Smooth muscle cell (in vitro differentiated cells): ENCODE measurements at regions not wholly inside any gene's neighbourhood (a gene's known extent, or its start where the extent isn't known, plus 50 kb on each side); places are given as distances from the start of the nearest gene placed in this dataset.
A peak's percentile ranks its signal among the peaks of the same experiment; 100 is the strongest.

Experiments
- DNase-seq: peaks from one replicate; lab custom pipeline; 2025; ENCODE audit not compliant: unreplicated experiment; lab: John Stamatoyannopoulos, UW
- H2AFZ ChIP-seq: fragments of 200-600 bp; sonication (generic); 2 replicates; pipeline ENCODE4 v1.6.0; 2016; ENCODE audit warnings: antibody characterized with exemption, low read depth, mild to moderate bottlenecking
- H3F3A ChIP-seq: fragments of 200-600 bp; sonication (generic); 2 replicates; pipeline ENCODE4 v1.6.0; 2017; ENCODE audit warnings: antibody characterized with exemption, low read depth
- H3K27ac ChIP-seq: fragments of 200-600 bp; sonication (generic); 2 replicates; pipeline ENCODE4 v1.5.1; 2016; ENCODE audit warnings: low read depth, mild to moderate bottlenecking
- H3K27me3 ChIP-seq: fragments of 200-600 bp; sonication (generic); 2 replicates; pipeline ENCODE4 v1.6.1; 2016; ENCODE audit warnings: low read depth, mild to moderate bottlenecking
- H3K36me3 ChIP-seq: fragments of 200-600 bp; sonication (generic); 2 replicates; pipeline ENCODE4 v1.5.1; 2016; ENCODE audit warnings: low read depth
- H3K4me1 ChIP-seq: fragments of 200-600 bp; sonication (generic); 2 replicates; pipeline ENCODE4 v1.5.1; 2016; ENCODE audit warnings: low read depth
- H3K4me2 ChIP-seq: fragments of 200-600 bp; sonication (generic); 2 replicates; pipeline ENCODE4 v1.6.0; 2016; ENCODE audit warnings: mild to moderate bottlenecking
- H3K4me3 ChIP-seq: fragments of 200-600 bp; sonication (generic); 2 replicates; pipeline ENCODE4 v1.5.1; 2016; ENCODE audit warnings: mild to moderate bottlenecking
- H3K79me2 ChIP-seq: fragments of 200-600 bp; sonication (generic); 2 replicates; pipeline ENCODE4 v1.6.0; 2016; ENCODE audit warnings: low read depth, mild to moderate bottlenecking
- H3K9ac ChIP-seq: fragments of 200-600 bp; sonication (generic); 2 replicates; pipeline ENCODE4 v1.6.0; 2016; ENCODE audit warnings: low read depth
- H3K9me3 ChIP-seq: fragments of 200-600 bp; sonication (generic); replicated peaks from 2 replicates; pipeline ENCODE4 v1.5.1; 2016; ENCODE audit warnings: low read depth
- H4K20me1 ChIP-seq: fragments of 200-600 bp; sonication (generic); 2 replicates; pipeline ENCODE4 v1.6.0; 2016; ENCODE audit warnings: low read depth
- CTCF ChIP-seq: fragments of 200-600 bp; sonication (generic); IDR thresholded peaks from 2 replicates; pipeline ENCODE4 v1.5.1; 2017; ENCODE audit warnings: borderline replicate concordance, mild to moderate bottlenecking, antibody characterized with exemption; ENCODE audit not compliant: insufficient read depth, poor library complexity, severe bottlenecking
- WGBS: methylation state at CpG from one replicate; pipeline ENCODE4 v1.1.7; 2016; ENCODE audit warnings: low lambda C conversion rate; 5-methylcytosine and 5-hydroxymethylcytosine counted together

GRCh38 chr15:97598353-97598798, 362.1 kb upstream of the ARRDC4 start:
- Histone ChIP-seq H3K4me1 (peaks cover 9% of the 10 kb centered on the region), H3K4me2 (peak overlapping the region; percentile 62), H3K27me3 (no peaks in the 10 kb centered on the region), H3K36me3 (no peaks in the 10 kb centered on the region), H4K20me1 (no peaks in the 10 kb centered on the region), H3K4me3 (no peak overlapping the region), H2AFZ (peak overlapping the region; percentile 12), H3K79me2 (no peaks in the 10 kb centered on the region), H3K27ac (no peak overlapping the region), H3K9ac (no peak overlapping the region), H3F3A (no peaks in the 10 kb centered on the region), H3K9me3 (no peaks in the 10 kb centered on the region)
- TF ChIP-seq CTCF: no peak
- no peak for DNase-seq
- WGBS: 27% methylated on average over 6 of the region's 6 CpGs

DNA sequence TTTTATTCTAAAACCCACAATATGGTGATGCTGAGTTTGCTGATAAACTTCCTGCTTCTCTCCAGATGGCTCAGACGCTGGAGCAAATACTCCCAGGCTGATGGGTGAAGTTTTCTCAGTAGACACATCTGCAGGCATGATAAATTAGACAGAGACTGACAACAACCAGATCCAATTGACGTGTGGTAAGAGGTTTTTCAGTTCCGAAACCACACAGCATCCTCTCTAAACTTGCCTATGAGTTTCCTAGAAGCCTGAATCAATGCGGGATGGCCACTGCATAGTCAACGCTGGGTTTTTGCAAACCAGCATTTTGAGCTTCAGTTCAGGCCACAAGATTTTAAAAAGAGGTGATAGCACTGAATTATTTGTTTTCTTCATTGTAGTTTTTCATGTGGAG, 360.3 kb upstream of the ARRDC4 start:
- Histone ChIP-seq H3K9me3 (no peaks in the 10 kb centered on the region), H3F3A (no peaks in the 10 kb centered on the region), H3K4me3 (no peak overlapping the region), H4K20me1 (no peaks in the 10 kb centered on the region), H3K27ac (no peak overlapping the region), H3K9ac (no peak overlapping the region), H2AFZ (no peak overlapping the region), H3K4me1 (peaks cover 9% of the 10 kb centered on the region), H3K36me3 (no peaks in the 10 kb centered on the region), H3K27me3 (no peaks in the 10 kb centered on the region), H3K79me2 (no peaks in the 10 kb centered on the region), H3K4me2 (no peak overlapping the region)
- WGBS: 43% methylated on average over 5 of the region's 5 CpGs
- no peak for DNase-seq
- TF ChIP-seq CTCF: no peak

GRCh38 chr15:97604677-97605076, 355.8 kb upstream of the ARRDC4 start:
- Histone ChIP-seq H3K9ac (no peak overlapping the region), H3K4me1 (no peaks in the 10 kb centered on the region), H2AFZ (no peak overlapping the region), H3K4me2 (no peak overlapping the region), H3K27ac (no peak overlapping the region), H3K4me3 (no peak overlapping the region), H3K36me3 (no peaks in the 10 kb centered on the region), H4K20me1 (no peaks in the 10 kb centered on the region), H3K79me2 (no peaks in the 10 kb centered on the region), H3F3A (no peaks in the 10 kb centered on the region), H3K27me3 (no peaks in the 10 kb centered on the region), H3K9me3 (no peaks in the 10 kb centered on the region)
- WGBS: 47% methylated on average over 2 of the region's 2 CpGs
- no peak for TF ChIP-seq CTCF
- DNase-seq: no peak

GRCh38 chr15:97615114-97615513, 345.4 kb upstream of the ARRDC4 start:
- TF ChIP-seq CTCF: no peak
- Histone ChIP-seq H3K79me2 (no peaks in the 10 kb centered on the region), H3K9ac (no peak overlapping the region), H3K4me2 (no peak overlapping the region), H3F3A (no peaks in the 10 kb centered on the region), H3K36me3 (no peaks in the 10 kb centered on the region), H4K20me1 (no peaks in the 10 kb centered on the region), H3K4me3 (no peak overlapping the region), H3K27ac (no peak overlapping the region), H3K4me1 (no peaks in the 10 kb centered on the region), H2AFZ (no peak overlapping the region), H3K27me3 (no peaks in the 10 kb centered on the region), H3K9me3 (no peaks in the 10 kb centered on the region)
- no peak for DNase-seq
- 100% methylated on average over 1 of the region's 1 CpG for WGBS
